GM19239 (cell line): ENCODE measurements at regions not wholly inside any gene's neighbourhood (a gene's known extent, or its start where the extent isn't known, plus 50 kb on each side); places are given as distances from the start of the nearest gene placed in this dataset.
"Not testable (repeated sequence)": the region's sequence is repeated elsewhere in the genome, so short reads cannot be mapped to it uniquely, and the experiment has no call there.

ENCODE experiments used
- DNase-seq: peaks from one replicate; pipeline ENCODE4 v3.0.0; 2011; ENCODE audit warnings: low spot score; ENCODE audit not compliant: insufficient read length
- FAIRE-seq: peaks from 2 replicates; lab custom pipeline; 2011; peaks lifted over from hg19 to GRCh38; lab: Jason Lieb, UNC

GRCh38 chr4:127523369-127523768, 109.4 kb upstream of the INTU start:
- DNase-seq = no peak
- no peak for FAIRE-seq

DNA sequence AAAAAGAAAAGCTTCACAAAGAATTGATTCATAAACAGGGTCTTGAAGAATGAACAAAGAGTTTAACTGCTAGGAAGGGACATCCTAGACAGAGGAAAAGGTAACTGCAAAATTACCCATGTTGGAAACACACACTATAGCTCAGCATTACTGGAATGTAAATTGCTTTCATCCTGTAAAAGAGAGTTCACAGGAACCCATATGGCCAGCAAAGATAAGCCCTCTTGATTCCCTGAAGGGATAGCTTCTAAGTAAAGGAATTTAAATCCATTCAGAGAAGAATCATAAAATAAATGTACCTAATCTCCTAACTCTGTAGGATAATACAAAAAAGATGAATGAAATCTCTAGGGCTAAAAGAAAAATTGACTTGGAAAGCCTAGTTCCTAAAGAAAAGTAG, 107.1 kb upstream of the INTU start:
- no peak for FAIRE-seq
- no peak for DNase-seq

DNA sequence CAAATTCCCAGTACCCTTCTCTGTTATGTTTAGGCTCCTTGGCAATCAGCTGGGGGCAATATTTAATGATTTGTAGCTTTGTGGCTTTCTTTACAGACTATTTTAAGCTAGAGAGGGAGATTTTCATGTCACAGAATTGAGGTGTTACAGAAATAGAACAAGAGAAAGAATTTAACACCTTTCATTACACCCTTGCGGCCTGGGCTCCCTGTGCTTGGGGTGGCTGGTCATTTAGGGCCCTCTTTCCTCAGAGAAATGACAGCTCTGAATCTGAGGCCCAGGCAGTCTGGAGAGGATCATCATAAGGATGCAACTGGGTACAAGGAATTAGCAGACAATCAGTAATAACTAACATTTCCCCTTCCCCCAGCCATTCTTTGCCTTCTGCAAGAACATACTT, 104.5 kb upstream of the INTU start:
- no peak for DNase-seq
- no peak for FAIRE-seq

GRCh38 chr4:127529879-127530278, 102.9 kb upstream of the INTU start:
- not testable (repeated sequence) for FAIRE-seq

GRCh38 chr4:127533028-127533700, 99.6 kb upstream of the INTU start:
- FAIRE-seq = no peak
- no peak for DNase-seq

More at GRCh38 chr4:127529879-127530278, 102.9 kb upstream of the INTU start:
- not testable (repeated sequence) for DNase-seq

GRCh38 chr4:127534041-127534825, 98.5 kb upstream of the INTU start:
- DNase-seq (no peak), FAIRE-seq (no peak)

- DNase-seq (no peak), FAIRE-seq (no peak)
Observed at GRCh38 chr4:127538016-127538415, 94.7 kb upstream of the INTU start.

DNA sequence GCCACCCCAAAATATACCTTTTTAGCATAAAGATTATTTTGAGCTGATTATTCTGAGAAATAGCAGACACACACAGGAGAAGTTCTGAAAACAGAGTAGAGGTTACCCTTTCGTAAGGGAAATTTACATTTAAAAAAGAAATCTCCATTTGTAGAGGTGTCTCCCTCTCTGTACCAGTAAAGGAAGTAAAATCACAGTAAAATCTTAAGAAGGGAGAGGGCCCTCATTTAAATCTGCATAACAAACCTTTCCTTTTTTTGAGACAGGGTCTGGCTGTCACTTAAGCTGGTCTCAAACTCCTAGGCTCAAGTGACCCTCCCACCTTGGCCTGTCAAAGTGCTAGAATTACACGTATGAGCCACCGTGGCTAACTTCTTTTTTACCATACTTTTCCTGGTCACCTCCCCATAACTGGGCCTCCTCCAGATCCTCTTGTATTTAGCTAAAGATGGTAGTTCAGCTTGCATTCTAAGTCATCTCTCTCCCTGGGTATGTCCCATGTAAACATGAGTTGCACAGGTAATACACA, 92.2 kb upstream of the INTU start:
- FAIRE-seq (no peak), DNase-seq (no peak)

GRCh38 chr4:127545271-127545670, 87.5 kb upstream of the INTU start:
- FAIRE-seq = no peak

DNA sequence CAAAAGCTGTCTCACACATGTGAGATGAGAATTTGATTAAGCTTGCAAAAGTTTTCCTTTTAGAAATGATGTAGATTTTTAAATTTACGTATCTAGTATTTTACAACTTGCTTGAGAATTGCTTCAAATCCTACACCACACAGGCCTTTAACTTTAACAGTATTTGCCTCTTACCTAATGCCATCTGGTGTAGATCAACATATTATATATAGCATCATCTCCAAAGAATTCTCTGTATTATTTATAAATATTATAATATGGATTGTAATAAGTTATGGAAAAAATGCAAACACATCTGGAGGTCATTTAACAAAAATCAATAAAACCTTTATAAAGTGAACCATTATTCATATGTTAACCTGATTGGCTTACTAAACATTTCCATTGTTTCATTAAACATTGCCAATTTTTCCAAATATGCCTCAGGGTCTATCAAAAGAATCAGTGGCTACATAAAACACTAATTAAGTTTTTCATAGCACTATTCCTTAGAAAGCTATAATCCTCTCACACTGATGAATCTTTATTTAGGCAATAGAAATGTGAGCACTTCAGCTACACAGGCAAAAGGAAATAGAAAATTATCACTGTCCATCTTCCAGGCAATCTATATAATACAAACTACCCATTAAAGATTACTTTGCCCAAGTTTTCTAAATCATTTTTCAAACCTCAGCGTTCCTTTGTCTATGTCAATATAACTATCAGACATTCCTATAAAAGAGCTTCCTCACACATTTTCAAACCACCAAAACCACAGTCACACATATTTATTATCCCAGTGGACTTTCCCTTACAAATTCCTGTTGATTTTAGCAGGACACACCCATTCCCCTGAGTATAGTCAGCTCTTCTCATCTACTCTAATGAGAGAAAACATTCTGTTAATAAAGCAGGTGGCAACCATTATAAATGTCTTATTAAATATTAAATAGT, 83.5 kb upstream of the INTU start:
- no peak for DNase-seq
- FAIRE-seq = no peak

More at GRCh38 chr4:127545271-127545670, 87.5 kb upstream of the INTU start:
- DNase-seq = no peak

DNA sequence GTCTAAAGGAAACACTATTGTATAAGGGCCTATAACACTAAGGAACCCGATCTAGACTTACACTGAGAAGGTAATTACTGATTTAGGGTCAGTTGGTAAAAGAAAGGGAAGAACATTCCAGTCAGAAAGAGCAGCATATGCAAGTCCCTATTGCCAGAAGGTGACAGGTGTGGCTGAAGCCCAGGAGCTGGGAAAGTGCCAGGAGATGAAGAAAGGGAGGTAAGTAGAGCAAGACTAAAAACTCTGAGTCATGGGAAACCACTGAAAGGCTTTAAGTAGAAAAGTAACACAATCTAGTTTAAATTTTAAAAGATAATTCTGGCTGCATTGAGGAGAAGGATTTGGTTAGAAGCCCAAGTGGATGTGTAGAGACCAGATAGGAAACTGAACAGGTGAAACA, 77.7 kb upstream of the INTU start:
- DNase-seq (no peak), FAIRE-seq (no peak)

DNA sequence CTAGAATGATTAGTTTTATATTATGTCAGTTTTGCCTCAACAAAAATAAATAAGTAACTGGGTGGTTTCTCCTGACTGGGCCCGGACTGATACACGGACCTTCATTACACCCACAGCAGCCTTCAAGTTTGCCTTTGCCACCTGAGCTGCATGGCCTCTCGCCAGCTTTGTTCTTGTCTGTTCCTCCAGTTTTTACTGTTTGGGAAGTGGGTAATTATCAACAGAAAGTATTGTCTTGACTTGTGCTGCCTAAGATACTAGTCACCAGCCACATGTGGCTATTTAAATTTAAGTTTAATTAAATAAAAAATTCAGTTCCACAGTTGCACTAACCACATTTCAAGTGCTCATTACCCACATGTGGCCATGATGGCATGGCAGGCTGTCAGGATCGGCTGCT, 74.7 kb upstream of the INTU start:
- no peak for FAIRE-seq

DNA sequence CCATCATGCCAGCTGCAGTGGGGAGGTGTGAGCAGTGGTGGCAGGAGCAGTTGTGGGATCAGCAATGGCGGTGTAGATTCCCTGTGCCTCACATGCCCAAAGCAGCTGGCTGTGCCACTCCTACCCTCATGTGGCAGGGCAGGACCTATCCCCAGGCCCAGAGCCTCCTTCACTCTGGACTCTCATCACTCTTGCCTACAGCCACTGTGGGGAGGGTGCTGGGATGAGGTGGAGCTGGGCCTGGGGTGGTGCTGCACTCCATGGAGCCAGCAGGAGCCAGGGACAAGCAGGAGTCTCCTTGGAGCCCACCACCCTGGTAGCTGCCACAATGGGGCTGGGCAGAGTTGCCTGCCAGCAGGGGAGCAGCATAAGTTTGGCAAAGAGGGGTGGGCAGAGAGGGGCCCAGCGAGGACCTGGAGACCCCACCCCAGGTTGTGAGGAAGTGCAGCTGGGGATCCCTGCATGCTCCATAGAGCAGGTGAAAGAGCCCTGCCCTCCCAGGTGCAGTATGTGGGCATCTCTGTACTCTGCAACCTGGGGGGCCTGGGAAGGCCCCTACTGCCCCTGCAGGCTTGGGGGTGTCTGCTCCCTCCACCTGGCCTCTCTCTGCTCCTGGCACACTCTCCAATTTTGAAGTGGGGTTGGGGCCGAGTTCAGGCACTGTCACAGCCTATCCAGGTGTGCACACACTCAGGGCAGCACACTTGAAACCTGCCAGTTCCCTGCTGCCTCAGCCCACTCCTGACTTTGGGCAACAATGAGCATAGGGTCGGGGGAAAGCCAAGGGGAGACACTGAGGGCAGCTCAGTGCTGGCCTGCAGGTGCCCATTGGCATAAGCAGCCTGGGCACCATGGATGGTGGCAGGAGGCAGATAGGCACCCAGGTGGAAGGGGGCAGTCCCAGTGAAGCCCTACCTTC, 74.0 kb upstream of the INTU start:
- no peak for FAIRE-seq
- no peak for DNase-seq

More for the DNA sequence above, 74.7 kb upstream of the INTU start:
- DNase-seq = no peak

DNA sequence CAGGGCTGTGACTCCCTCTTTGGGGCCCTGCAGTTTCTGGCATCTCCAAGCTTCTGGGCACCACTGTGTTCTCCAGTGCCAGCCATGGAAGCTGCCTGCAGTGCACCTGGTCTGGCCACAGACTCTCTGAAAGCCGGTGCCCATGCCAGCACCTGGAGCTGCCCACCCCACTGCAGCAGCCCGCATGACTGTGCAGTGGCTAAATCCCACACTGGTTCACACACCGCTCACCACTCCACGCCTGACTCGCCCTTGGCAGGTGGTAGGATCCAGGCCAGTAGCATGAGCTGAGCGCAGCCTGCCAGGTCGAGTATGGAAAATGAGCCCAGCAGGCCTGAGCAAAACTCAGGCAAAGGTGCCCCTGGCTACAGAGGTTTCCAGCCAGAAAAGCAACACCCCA, 72.8 kb upstream of the INTU start:
- DNase-seq (no peak), FAIRE-seq (no peak)

DNA sequence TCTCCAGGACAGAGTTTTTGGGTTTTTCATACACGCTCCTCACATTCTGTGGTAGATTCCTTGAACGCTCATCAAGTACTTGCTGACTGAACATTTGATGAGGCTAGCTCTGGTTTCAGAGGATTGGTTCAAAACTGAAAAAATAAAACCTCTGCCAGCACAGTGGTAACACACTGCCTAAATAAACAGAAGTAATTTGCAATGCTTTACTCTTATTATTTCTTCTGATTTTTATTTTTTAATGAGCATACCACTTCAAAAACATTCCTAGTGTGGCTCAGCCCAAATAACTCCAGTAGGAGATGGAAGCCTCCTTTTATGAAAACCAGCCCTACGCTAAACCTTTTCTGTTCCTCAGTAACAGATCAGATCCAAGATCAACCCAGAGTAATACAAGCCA, 72.0 kb upstream of the INTU start:
- no peak for DNase-seq

DNA sequence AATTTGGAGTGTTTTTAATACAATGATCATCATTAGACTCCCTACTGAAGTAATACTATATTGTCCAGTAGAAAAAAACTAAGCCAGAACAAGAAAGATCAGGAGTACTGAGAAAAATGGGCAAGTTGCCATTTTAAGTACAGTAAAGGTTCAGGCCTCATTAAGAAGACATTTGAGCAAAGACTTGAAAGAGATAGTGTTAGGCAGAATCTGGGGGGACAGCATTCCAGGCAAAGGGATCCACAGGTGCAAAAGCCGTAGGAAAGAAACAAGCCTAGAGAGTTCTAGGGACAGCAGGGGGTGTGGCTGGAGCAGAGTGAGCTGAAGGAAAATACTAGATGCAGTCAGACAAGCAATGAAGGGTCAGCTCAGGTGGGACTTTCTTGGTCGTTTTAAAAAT, 58.1 kb upstream of the INTU start:
- no peak for FAIRE-seq
- no peak for DNase-seq

More for the DNA sequence above, 72.0 kb upstream of the INTU start:
- FAIRE-seq = no peak

DNA sequence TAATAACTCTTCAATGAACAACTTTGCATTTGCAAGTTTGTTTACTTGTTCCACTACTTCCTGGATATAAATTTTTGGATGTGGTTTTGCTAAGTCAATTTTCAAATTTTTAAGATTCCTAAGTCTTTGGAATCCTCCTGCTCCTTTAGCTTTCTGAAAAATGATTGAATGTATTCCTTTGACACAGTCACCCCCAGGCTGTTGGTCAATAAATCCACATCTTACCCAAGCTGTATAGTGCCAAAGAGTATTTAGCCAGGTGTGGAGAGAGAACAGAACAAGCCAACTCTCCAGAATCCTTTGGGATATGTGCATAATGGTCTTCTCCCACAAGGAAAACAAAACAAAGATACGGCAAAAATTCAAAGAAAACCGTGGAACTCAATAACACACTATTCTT, 56.9 kb upstream of the INTU start:
- FAIRE-seq (no peak), DNase-seq (no peak)

GRCh38 chr4:127578491-127578890, 54.3 kb upstream of the INTU start:
- FAIRE-seq (no peak), DNase-seq (no peak)

DNA sequence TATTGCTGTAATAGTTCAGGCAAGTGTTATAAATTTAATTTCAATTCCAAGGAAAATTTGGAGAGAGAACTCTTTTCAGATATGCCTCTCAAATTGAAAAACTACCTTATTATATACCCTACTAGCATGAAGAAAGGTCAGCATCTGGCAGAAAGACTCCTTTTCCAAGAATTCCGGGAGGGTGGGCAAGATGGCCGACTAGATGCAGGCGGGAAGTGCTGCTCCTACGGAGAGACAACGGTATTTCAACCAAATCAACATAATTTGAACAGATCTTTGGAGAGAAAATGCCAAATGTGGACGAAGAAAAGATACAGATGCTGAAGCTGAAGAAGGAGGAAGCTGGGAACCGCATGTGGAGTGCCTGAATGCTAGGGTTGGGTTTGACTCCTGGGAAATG, 53.8 kb upstream of the INTU start:
- FAIRE-seq (no peak), DNase-seq (no peak)
